WTC11 (cell line): ENCODE measurements at regions not wholly inside any gene's neighbourhood (a gene's known extent, or its start where the extent isn't known, plus 50 kb on each side); places are given as distances from the start of the nearest gene placed in this dataset.

Source experiments
- ATAC-seq: fragments of 200-7000 bp; cut with Tn5 transposase; 2 replicates; pipeline ENCODE4 v1.10.0; 2021; ENCODE audit warnings: mild to moderate bottlenecking, moderate library complexity
- CTCF ChIA-PET: fragments of 300-600 bp; sonication (Branson Sonifier 250); formaldehyde crosslinking; loops from one replicate; lab custom pipeline; 2021; ENCODE audit warnings: antibody characterized with exemption; lab: Charles Lee
- POLR2A ChIA-PET: fragments of 350-600 bp; sonication (Branson Sonifier 250); formaldehyde crosslinking; loops from one replicate; lab custom pipeline; 2021; ENCODE audit warnings: antibody characterized with exemption; lab: Charles Lee
- DNase-seq: peaks from one replicate; pipeline ENCODE4 v3.0.0; 2021; ENCODE audit warnings: low spot score
- H3K27ac Mint-ChIP-seq: 2 replicates; pipeline ENCODE4 v1.8.0; 2021; ENCODE audit warnings: mixed read lengths
- H3K27me3 Mint-ChIP-seq: 2 replicates; pipeline ENCODE4 v1.8.0; 2021; ENCODE audit warnings: low read depth, mild to moderate bottlenecking, moderate library complexity, mixed read lengths
- H3K36me3 Mint-ChIP-seq: 2 replicates; pipeline ENCODE4 v1.8.0; 2021; ENCODE audit warnings: mixed read lengths
- H3K4me1 Mint-ChIP-seq: 2 replicates; pipeline ENCODE4 v1.8.0; 2022; ENCODE audit warnings: mixed read lengths
- H3K4me3 Mint-ChIP-seq: 2 replicates; pipeline ENCODE4 v1.8.0; 2021; ENCODE audit warnings: mild to moderate bottlenecking, moderate library complexity, mixed read lengths
- H3K9me3 Mint-ChIP-seq: 2 replicates; pipeline ENCODE4 v1.8.0; 2021; ENCODE audit warnings: mixed read lengths
- AFF4 ChIP-seq: sonication (generic); formaldehyde crosslinking; IDR thresholded peaks from 2 replicates; pipeline ENCODE4 v1.8.1; 2023; ENCODE audit warnings: mild to moderate bottlenecking, missing genetic modification reagents, borderline replicate concordance
- AR ChIP-seq: fragments of 250-450 bp; sonication (Bioruptor Pico); IDR thresholded peaks from 2 replicates; pipeline ENCODE4 v1.9.0; 2021; ENCODE audit warnings: mild to moderate bottlenecking
- CBFB ChIP-seq: sonication (generic); formaldehyde crosslinking; IDR thresholded peaks from 2 replicates; pipeline ENCODE4 v1.8.1; 2022; ENCODE audit warnings: mild to moderate bottlenecking, low read depth, missing genetic modification reagents
- CREB1 ChIP-seq: sonication (generic); formaldehyde crosslinking; IDR thresholded peaks from 2 replicates; pipeline ENCODE4 v1.8.0; 2023; ENCODE audit warnings: mild to moderate bottlenecking, missing genetic modification reagents
- EMX1 ChIP-seq: fragments of 250-450 bp; sonication (Bioruptor Pico); IDR thresholded peaks from 2 replicates; pipeline ENCODE4 v1.8.0; 2021; ENCODE audit warnings: mild to moderate bottlenecking
- FOXJ3 ChIP-seq: sonication (generic); formaldehyde crosslinking; IDR thresholded peaks from 2 replicates; pipeline ENCODE4 v1.9.0; 2021; ENCODE audit warnings: missing genetic modification reagents, mild to moderate bottlenecking, borderline replicate concordance
- GABPB1 ChIP-seq: sonication (generic); formaldehyde crosslinking; IDR thresholded peaks from 2 replicates; pipeline ENCODE4 v1.8.1; 2023; ENCODE audit warnings: mild to moderate bottlenecking, missing genetic modification reagents
- HMGA2 ChIP-seq: fragments of 250-450 bp; sonication (Bioruptor Pico); IDR thresholded peaks from 2 replicates; pipeline ENCODE4 v1.4.0; 2021; ENCODE audit warnings: mild to moderate bottlenecking, moderate library complexity
- KAT7 ChIP-seq: sonication (generic); formaldehyde crosslinking; IDR thresholded peaks from 2 replicates; pipeline ENCODE4 v1.8.1; 2023; ENCODE audit warnings: missing genetic modification reagents, mild to moderate bottlenecking, borderline replicate concordance
- MXD4 ChIP-seq: fragments of 250-450 bp; sonication (Bioruptor Pico); IDR thresholded peaks from 2 replicates; pipeline ENCODE4 v1.8.0; 2021; ENCODE audit warnings: mild to moderate bottlenecking, moderate library complexity, borderline replicate concordance
- RELA ChIP-seq: sonication (generic); formaldehyde crosslinking; IDR thresholded peaks from 2 replicates; pipeline ENCODE4 v1.8.1; 2022; ENCODE audit warnings: missing genetic modification reagents, mild to moderate bottlenecking, borderline replicate concordance
- STAT6 ChIP-seq: sonication (generic); formaldehyde crosslinking; conservative IDR thresholded peaks from 2 replicates; pipeline ENCODE4 v1.8.1; 2023; ENCODE audit warnings: mild to moderate bottlenecking, low read depth, missing genetic modification reagents, moderate library complexity
- TEAD1 ChIP-seq: sonication (generic); formaldehyde crosslinking; IDR thresholded peaks from 2 replicates; pipeline ENCODE4 v1.8.0; 2022; ENCODE audit warnings: mild to moderate bottlenecking, missing genetic modification reagents
- ZNF121 ChIP-seq: sonication (generic); formaldehyde crosslinking; IDR thresholded peaks from 2 replicates; pipeline ENCODE4 v1.8.0; 2023; ENCODE audit warnings: missing genetic modification reagents
- ZNF416 ChIP-seq: fragments of 250-450 bp; sonication (Bioruptor Pico); IDR thresholded peaks from 2 replicates; pipeline ENCODE4 v1.9.0; 2021; ENCODE audit warnings: mild to moderate bottlenecking, inconsistent platforms
- ZNF423 ChIP-seq: fragments of 250-450 bp; sonication (Bioruptor Pico); IDR thresholded peaks from 2 replicates; pipeline ENCODE4 v2.1.2; 2022; ENCODE audit warnings: mild to moderate bottlenecking, moderate library complexity
- ZNF671 ChIP-seq: fragments of 250-450 bp; sonication (Bioruptor Pico); IDR thresholded peaks from 2 replicates; pipeline ENCODE4 v1.8.0; 2021; ENCODE audit warnings: mild to moderate bottlenecking
- TF ChIP-seq, protein P1 (sequence below): sonication (generic); formaldehyde crosslinking; IDR thresholded peaks from 2 replicates; pipeline ENCODE4 v1.8.0; 2022; ENCODE audit warnings: mild to moderate bottlenecking, missing genetic modification reagents
- TF ChIP-seq, protein P2 (sequence below): sonication (generic); formaldehyde crosslinking; IDR thresholded peaks from 2 replicates; pipeline ENCODE4 v1.8.0; 2022; ENCODE audit warnings: mild to moderate bottlenecking, missing genetic modification reagents
- TF ChIP-seq, protein P3 (sequence below): sonication (generic); formaldehyde crosslinking; IDR thresholded peaks from 2 replicates; pipeline ENCODE4 v1.8.0; 2022; ENCODE audit warnings: mild to moderate bottlenecking, missing genetic modification reagents

DNA sequence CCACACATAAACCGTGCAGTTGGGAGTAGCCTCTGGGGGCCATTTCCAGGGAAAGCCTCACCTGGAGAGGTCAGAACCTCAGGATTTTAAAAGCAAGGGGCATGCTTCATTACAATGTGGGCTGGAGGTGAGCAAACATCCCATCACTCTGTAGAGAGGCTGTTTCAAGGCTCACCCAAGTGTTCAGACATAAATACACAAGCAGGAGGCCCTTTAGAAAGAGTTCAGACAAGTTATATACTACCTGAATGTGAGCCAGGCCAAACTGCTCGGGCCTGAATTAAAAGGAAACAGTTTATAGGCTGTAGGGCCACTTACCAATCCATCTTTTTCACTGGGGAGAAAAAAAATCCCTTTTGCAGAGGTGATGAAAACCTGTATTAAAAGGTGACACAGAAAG is 540.0 kb upstream of the ZEB2 start (continued):
- TF ChIP-seq, protein P1, sequence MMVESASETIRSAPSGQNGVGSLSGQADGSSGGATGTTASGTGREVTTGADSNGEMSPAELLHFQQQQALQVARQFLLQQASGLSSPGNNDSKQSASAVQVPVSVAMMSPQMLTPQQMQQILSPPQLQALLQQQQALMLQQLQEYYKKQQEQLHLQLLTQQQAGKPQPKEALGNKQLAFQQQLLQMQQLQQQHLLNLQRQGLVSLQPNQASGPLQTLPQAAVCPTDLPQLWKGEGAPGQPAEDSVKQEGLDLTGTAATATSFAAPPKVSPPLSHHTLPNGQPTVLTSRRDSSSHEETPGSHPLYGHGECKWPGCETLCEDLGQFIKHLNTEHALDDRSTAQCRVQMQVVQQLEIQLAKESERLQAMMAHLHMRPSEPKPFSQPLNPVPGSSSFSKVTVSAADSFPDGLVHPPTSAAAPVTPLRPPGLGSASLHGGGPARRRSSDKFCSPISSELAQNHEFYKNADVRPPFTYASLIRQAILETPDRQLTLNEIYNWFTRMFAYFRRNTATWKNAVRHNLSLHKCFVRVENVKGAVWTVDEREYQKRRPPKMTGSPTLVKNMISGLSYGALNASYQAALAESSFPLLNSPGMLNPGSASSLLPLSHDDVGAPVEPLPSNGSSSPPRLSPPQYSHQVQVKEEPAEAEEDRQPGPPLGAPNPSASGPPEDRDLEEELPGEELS (CRISPR knock-in tag), result no peak
- TF ChIP-seq HMGA2 (CRISPR knock-in tag) (no peak), ZNF671 (no peak)

DNA sequence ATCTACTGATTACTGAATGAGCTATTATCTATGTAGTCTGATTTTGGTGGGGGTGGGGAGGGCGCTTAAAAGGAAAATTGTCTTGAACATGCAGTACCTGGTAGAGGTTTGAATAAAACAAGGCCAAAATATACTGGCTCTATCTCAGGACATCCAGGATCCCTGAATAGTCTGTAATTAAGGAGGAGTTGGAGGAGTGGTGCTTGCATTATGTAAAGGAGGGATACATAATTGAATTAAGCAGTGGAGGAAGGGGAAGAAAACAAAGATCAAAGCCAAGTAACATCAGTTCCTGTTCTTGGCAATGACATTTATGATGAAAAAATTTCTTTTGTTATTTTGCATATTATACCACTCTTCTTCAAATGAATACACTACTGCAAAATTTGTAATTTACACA is 539.4 kb upstream of the ZEB2 start:
- H3K27ac Mint-ChIP-seq, result no peak overlapping the region
- H3K4me3 Mint-ChIP-seq, result no peak overlapping the region
- DNase-seq (no peak), ATAC-seq (no peak)
- CTCF ChIA-PET, result no interaction called here
- no peaks in the 10 kb centered on the region for H3K36me3 Mint-ChIP-seq
- no peaks in the 10 kb centered on the region for H3K9me3 Mint-ChIP-seq
- POLR2A ChIA-PET, result no interaction called here
- H3K27me3 Mint-ChIP-seq, result no peaks in the 10 kb centered on the region
- peaks cover 11% of the 10 kb centered on the region for H3K4me1 Mint-ChIP-seq
- TF ChIP-seq CBFB (CRISPR knock-in tag) (no peak), TEAD1 (CRISPR knock-in tag) (no peak), AR (CRISPR knock-in tag) (no peak), GABPB1 (CRISPR knock-in tag) (no peak), EMX1 (no peak), STAT6 (CRISPR knock-in tag) (no peak), MXD4 (no peak), RELA (no peak), ZNF416 (no peak), CREB1 (no peak), ZNF423 (CRISPR knock-in tag) (no peak)
- TF ChIP-seq, protein P2, sequence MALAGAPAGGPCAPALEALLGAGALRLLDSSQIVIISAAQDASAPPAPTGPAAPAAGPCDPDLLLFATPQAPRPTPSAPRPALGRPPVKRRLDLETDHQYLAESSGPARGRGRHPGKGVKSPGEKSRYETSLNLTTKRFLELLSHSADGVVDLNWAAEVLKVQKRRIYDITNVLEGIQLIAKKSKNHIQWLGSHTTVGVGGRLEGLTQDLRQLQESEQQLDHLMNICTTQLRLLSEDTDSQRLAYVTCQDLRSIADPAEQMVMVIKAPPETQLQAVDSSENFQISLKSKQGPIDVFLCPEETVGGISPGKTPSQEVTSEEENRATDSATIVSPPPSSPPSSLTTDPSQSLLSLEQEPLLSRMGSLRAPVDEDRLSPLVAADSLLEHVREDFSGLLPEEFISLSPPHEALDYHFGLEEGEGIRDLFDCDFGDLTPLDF, result no peak
- TF ChIP-seq, protein P3, sequence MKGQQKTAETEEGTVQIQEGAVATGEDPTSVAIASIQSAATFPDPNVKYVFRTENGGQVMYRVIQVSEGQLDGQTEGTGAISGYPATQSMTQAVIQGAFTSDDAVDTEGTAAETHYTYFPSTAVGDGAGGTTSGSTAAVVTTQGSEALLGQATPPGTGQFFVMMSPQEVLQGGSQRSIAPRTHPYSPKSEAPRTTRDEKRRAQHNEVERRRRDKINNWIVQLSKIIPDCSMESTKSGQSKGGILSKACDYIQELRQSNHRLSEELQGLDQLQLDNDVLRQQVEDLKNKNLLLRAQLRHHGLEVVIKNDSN, result no peak

DNA sequence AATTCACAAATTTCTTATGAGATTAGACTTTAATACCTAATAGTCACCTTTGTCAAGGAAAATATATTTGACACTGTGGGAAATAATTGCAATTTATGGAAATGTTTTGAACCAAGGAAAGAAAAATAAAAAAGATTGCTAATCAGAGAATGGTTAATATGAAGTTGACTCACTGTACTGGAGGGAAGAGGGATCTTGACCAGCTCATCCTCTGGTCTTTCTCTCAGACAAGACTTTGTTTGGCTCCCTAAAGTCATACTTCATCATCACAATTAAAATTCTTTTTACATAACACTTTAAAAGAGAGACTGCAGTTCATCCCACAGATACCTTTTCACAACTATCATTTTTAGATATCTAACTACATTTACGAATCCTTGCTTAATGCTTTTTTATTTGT is 538.5 kb upstream of the ZEB2 start:
- no peak for ATAC-seq
- H3K9me3 Mint-ChIP-seq, result no peaks in the 10 kb centered on the region
- no peaks in the 10 kb centered on the region for H3K36me3 Mint-ChIP-seq
- no peak for DNase-seq
- peaks cover 11% of the 10 kb centered on the region for H3K4me1 Mint-ChIP-seq
- H3K27ac Mint-ChIP-seq, result no peak overlapping the region
- H3K4me3 Mint-ChIP-seq, result no peak overlapping the region
- no peak for TF ChIP-seq AFF4 (CRISPR knock-in tag)
- TF ChIP-seq ZNF121 (CRISPR knock-in tag), result no peak
- TF ChIP-seq KAT7 (CRISPR knock-in tag), result no peak
- TF ChIP-seq FOXJ3 (CRISPR knock-in tag), result no peak
- ChIA-PET CTCF (no interaction called here), POLR2A (no interaction called here)
- H3K27me3 Mint-ChIP-seq, result no peaks in the 10 kb centered on the region
